ENCODE measurements at regions not wholly inside any gene's neighbourhood (a gene's known extent, or its start where the extent isn't known, plus 50 kb on each side); places are given as distances from the start of the nearest gene placed in this dataset.

- no peaks in the 10 kb centered on the region for H3K4me1 ChIP-seq
- no peaks in the 10 kb centered on the region for H3K27me3 ChIP-seq
- H3K36me3 ChIP-seq, result no peaks in the 10 kb centered on the region
- no peak for TF ChIP-seq CTCF (IDR thresholded peaks at IDR 0.05)
- no peak for TF ChIP-seq POLR2A (IDR thresholded peaks at IDR 0.05; ENCODE audit: low read depth)
- no peak for TF ChIP-seq EP300 (IDR thresholded peaks at IDR 0.05)
- TF ChIP-seq POLR2AphosphoS5 (IDR thresholded peaks at IDR 0.05), result no peak
- H3K9me3 ChIP-seq, result peaks cover 0 to 11% (median 3%) of the 10 kb centered on the region in 4 donors
- H3K27ac ChIP-seq (replicated peaks in 1 of 4), result no peak overlapping the region
- no peak overlapping the region for H3K4me3 ChIP-seq
- DNase-seq (ENCODE audit: extremely low spot score), result no peak
- intact Hi-C loops (cut with DNase I), result no loop called here
- 90% methylated on average over 5 of the region's 7 CpGs for WGBS
Measured at GRCh38 chr3:166955201-166955939, 424.7 kb downstream of the ZBBX start.

GRCh38 chr3:166934879-166935278 lies 445.2 kb downstream of the ZBBX start:
- no peaks in the 10 kb centered on the region for H3K4me1 ChIP-seq
- H3K36me3 ChIP-seq, result no peaks in the 10 kb centered on the region
- no peaks in the 10 kb centered on the region for H3K27me3 ChIP-seq
- no peak overlapping the region for H3K27ac ChIP-seq (replicated peaks in 1 of 4)
- peaks cover 0 to 3% (median 0%) of the 10 kb centered on the region in 4 donors for H3K9me3 ChIP-seq
- WGBS, result 94% methylated on average over 3 of the region's 3 CpGs
- TF ChIP-seq CTCF (IDR thresholded peaks at IDR 0.05) (no peak), POLR2A (IDR thresholded peaks at IDR 0.05; ENCODE audit: low read depth) (no peak), EP300 (IDR thresholded peaks at IDR 0.05) (no peak), POLR2AphosphoS5 (IDR thresholded peaks at IDR 0.05) (no peak)
- H3K4me3 ChIP-seq, result no peak overlapping the region
- intact Hi-C loops (cut with DNase I), result no loop called here
- DNase-seq (ENCODE audit: extremely low spot score), result no peak

- no peak for TF ChIP-seq POLR2AphosphoS5 (IDR thresholded peaks at IDR 0.05)
- WGBS, result 75% methylated on average over 1 of the region's 1 CpG
Measured at GRCh38 chr3:166917437-166917836, 462.7 kb downstream of the ZBBX start.

GRCh38 chr3:166902374-166902773 lies 477.7 kb downstream of the ZBBX start:
- Histone ChIP-seq H3K4me1 (no peaks in the 10 kb centered on the region), H3K4me3 (no peak overlapping the region), H3K27ac (replicated peaks in 1 of 4) (no peak overlapping the region), H3K36me3 (no peaks in the 10 kb centered on the region), H3K9me3 (no peaks in the 10 kb centered on the region), H3K27me3 (no peaks in the 10 kb centered on the region)
- no peak for DNase-seq (ENCODE audit: extremely low spot score)
- intact Hi-C loops (cut with DNase I), result no loop called here
- TF ChIP-seq CTCF (IDR thresholded peaks at IDR 0.05), result no peak
- TF ChIP-seq POLR2AphosphoS5 (IDR thresholded peaks at IDR 0.05), result no peak
- TF ChIP-seq POLR2A (IDR thresholded peaks at IDR 0.05; ENCODE audit: low read depth), result no peak
- TF ChIP-seq EP300 (IDR thresholded peaks at IDR 0.05), result no peak

More at GRCh38 chr3:166917437-166917836, 462.7 kb downstream of the ZBBX start:
- Histone ChIP-seq H3K27me3 (no peaks in the 10 kb centered on the region), H3K4me3 (no peak overlapping the region), H3K36me3 (no peaks in the 10 kb centered on the region), H3K4me1 (no peaks in the 10 kb centered on the region), H3K27ac (replicated peaks in 1 of 4) (no peak overlapping the region), H3K9me3 (peaks cover 0 to 5% (median 0%) of the 10 kb centered on the region in 4 donors)
- DNase-seq (ENCODE audit: extremely low spot score), result no peak
- intact Hi-C loops (cut with DNase I), result no loop called here

GRCh38 chr3:166900866-166901577 lies 479.1 kb downstream of the ZBBX start:
- Histone ChIP-seq H3K4me1 (no peaks in the 10 kb centered on the region), H3K9me3 (no peaks in the 10 kb centered on the region), H3K36me3 (no peaks in the 10 kb centered on the region), H3K27me3 (no peaks in the 10 kb centered on the region), H3K27ac (replicated peaks in 1 of 4) (no peak overlapping the region), H3K4me3 (no peak overlapping the region)
- WGBS, result 77% methylated on average over 3 of the region's 3 CpGs
- no peak for DNase-seq (ENCODE audit: extremely low spot score)
- intact Hi-C loops (cut with DNase I), result no loop called here
- TF ChIP-seq CTCF (IDR thresholded peaks at IDR 0.05) (no peak), POLR2AphosphoS5 (IDR thresholded peaks at IDR 0.05) (no peak), EP300 (IDR thresholded peaks at IDR 0.05) (no peak), POLR2A (IDR thresholded peaks at IDR 0.05; ENCODE audit: low read depth) (no peak)

All from esophagus muscularis mucosa (tissue), 4 donors.